GM19468 (cell line): ENCODE measurements at regions not wholly inside any gene's neighbourhood (a gene's known extent, or its start where the extent isn't known, plus 50 kb on each side); places are given as distances from the start of the nearest gene placed in this dataset.
"Not testable (repeated sequence)": the region's sequence is repeated elsewhere in the genome, so short reads cannot be mapped to it uniquely, and the experiment has no call there.

ENCODE experiments used
- ATAC-seq: cut with Tn5 transposase; IDR thresholded peaks from one replicate; pipeline ENCODE4 v1.9.1; 2021; ENCODE audit warnings: mild to moderate bottlenecking, moderate library complexity, moderate number of reproducible peaks; ENCODE audit not compliant: unreplicated experiment; ENCODE audit errors: extremely low read depth

DNA sequence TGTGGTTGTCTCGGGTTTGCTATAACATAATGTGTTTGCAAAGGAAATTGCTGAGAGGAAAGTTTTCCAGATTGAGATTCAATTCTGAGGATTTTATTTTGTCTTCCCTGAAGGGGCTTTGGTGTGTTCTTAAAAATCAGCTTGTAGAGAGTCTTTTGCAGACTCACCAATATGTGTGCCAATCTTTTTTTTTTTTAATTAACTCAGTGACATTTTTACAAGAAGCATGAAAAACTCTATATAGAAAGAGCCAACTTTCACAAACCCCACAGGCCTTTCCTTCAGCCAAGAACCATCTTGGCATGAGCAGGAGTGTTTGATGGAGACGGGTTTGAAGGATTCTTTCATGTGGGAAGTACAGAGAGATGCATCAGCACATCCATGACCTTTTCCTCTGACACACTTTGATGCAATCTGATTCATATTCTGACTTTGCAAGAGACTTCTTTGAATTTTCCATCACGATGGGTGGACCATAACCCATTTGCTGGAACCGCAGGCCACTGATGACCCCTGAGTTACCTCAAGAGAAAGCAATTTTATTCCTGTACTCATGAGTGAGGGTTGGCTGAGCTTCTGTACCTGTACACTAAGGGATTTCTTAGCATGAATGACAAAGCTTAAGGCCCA is 892.6 kb downstream of the XPNPEP1 start:
- no peak for ATAC-seq

DNA sequence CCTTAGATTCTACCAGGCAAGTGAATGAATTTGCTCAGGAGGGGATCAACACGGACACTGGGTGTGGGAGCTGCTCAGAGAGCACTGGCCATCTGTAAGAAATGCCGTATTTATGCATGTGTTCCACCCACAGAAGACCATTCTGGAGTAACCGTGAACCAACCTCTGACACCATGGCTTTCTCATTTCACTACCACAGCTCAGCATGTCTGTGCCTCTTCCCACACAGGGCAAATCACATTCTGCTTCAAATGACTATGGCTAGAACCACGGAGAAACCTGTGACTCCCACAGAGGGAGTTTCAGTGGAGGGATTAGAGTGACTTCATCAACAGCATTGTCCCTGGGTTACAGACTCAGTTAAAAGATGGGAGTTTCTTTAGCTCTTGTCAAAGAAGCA is 893.4 kb downstream of the XPNPEP1 start:
- ATAC-seq = no peak

DNA sequence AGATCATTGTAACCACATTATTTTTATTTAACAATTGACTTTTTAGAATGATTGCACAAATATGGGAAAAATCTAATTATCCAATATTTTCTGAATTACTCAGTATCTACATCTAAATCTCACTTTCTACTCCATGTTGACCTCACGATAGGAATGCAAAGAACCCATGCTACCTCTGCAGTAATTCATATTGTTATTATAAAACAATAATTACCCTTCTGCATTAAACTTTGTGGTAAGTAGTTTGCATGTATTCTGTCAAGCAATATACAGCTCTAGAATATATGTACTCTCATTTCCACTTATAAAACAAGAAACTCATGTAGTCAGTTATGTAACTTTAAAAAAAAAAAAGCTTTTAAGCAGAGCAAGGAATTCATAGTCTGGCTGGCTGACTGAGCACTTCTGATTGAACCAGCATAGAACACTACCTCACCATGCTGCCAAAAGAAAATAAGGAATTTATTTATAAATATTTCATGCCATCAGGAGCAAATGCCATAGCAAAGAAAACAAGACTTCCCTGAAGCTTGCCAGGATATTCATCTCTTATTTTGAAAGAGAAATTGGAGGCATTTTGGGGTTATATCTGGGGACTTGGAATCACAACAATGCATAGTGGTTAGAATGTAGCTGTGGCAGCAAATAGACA is 895.7 kb downstream of the XPNPEP1 start:
- ATAC-seq = no peak

DNA sequence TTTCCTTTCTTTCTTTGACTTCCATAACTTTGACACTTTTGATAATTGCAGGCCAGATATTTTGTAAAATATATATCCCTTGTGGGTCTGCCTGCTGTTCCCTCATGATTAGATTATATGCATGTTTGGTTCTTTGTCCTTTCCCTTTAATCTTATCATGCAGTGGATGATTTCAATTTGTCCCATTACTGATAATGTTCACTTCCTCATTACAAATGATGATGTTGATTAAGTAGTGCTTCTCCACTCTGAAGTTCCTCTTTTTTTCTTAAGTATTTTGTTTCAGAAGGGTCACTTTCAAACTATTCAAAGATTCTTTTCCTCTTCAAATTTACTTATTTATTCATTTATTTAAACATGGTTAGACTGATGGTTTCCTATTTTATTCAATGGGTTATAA is 898.1 kb downstream of the XPNPEP1 start:
- no peak for ATAC-seq

DNA sequence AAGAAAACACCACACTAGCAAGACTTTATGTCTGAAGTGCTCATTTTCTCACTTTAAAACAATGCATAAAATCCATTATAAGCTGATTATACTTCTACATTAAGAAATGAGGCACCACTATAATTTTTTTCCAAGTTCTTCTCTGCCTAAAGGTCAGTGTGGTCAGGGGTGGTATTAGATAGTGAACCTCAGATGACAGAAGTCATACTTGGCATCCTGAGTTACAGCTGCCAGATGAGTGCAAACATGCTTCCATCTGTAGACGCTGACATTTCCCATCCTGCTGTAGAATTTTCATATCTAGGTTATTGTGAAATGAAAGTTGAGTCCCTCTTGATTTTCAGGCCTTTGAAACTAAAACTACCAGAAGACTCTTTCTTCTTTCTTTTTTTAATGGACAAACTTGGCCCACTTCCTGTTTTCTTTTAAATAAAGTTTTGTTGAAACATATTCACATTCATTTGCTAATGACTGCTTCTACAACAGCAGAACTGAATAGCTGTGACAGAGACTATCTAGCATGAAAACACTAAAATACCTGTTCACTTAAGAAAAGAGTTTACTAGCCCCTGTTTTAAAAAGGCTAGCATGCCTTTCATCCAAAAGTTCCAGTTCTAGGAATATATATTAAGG is 900.8 kb downstream of the XPNPEP1 start:
- no peak for ATAC-seq

DNA sequence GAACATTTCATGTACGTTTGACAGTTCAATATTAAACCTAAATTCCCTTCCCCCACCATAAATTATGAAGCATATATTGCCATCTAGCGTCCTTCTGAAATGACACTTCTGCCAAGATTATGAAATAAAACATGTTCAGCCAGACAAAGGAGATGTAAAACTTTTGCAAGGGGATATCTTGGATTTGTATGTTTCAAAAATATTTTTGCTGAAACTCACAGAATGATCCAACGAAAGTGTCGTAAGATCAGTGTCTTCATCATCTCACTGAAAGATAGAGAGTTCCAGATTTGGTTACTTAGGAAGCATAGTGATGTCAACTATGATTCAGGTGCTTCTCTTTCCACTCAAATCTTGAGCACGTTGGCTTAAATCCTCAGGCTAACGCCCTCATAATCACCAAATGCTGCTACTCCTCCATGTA is 904.3 kb downstream of the XPNPEP1 start:
- ATAC-seq = no peak

- no peak for ATAC-seq
These were observed 915.8 kb downstream of the XPNPEP1 start for GRCh38 chr10:109007514-109007913.

- no peak for ATAC-seq
These were observed 932.9 kb downstream of the XPNPEP1 start for GRCh38 chr10:108990441-108990840.

- no peak for ATAC-seq
These were observed 933.3 kb downstream of the XPNPEP1 start for GRCh38 chr10:108989976-108990375.

GRCh38 chr10:108982159-108982558 is 941.2 kb downstream of the XPNPEP1 start:
- ATAC-seq = no peak

DNA sequence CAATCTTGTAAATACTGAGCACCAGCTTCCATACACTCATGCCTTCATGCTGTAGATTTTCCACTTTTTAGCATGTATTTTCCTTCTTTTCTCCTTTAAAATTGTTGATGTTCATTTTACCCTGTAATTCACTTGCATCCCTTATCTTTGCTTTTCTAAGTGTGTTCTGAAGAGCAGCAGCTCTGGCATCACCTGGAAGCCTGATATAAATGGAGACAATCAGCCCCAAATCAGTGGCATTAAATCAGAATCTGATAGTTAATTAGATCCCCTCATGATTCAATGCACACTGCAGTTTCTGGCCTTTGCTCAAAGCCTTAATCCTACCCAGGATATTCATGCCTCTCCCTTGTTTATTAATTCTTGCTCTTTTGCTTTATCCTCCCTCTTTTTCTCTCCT is 942.4 kb downstream of the XPNPEP1 start:
- ATAC-seq = no peak

DNA sequence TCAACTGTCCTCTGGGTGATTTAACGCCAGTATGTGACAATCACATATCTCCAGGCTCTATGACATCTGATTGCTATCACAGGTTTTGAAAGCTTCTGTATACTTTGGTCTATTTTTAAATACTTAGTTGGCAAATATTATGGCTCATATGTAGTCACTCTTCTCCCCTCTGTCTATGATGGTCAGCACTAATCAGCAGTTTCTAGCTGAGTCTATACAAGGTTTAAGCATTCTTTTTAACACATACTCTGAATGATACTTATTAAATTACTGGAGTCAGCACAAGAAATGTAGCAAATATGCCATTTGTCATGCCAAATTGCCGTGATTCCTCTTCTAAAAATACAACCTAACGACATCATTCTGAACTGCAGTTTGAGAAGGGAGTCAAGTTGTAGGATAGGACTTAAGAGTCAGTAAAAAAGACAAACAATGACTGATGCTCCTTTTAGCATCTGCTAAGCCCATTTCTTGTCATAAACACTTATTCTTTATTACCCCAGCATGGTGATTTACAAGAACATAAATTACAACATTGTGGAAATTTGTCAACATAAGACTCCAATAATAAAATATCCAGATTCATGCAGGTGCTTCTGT is 947.8 kb downstream of the XPNPEP1 start:
- no peak for ATAC-seq

GRCh38 chr10:108970016-108970415 is 953.3 kb downstream of the XPNPEP1 start:
- ATAC-seq = no peak

- no peak for ATAC-seq
These were observed 956.9 kb downstream of the XPNPEP1 start for GRCh38 chr10:108966411-108966810.

DNA sequence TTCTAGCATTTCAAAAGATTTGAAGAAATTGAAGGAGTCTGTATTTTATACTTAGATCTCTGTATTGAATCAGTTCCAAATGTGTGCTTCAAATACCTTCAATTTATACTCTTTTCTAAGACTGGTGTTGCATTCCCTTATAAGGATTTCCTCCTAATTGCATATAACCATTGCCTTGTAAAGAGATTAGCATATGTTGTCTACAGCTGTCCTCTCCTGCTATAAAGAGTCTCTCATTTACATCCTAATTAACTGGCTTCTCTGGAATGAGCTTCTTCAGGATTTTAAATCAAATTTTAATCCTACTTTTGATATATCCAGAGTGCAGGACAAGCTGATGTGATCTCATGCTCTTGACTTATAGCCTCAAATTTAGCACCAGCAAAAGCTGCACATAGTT is 957.3 kb downstream of the XPNPEP1 start:
- ATAC-seq = no peak

DNA sequence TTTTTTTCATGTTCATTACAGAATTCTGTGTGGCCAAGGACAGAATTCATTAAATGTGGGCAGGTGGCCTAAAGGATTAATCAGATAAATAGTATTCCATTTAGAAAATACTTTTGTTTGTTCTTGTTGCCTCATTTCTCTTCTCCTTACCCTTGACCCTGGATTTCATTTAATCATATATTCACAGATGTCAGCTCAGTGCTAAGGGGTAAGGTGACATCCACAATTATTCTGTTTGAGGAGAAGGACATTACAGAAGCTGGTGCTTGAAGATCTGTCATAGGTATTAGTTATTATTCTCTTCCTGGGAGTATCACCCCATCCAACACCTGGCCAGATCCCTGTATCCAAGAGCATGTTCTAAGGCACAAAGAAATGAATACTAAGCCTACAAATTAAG is 961.1 kb downstream of the XPNPEP1 start:
- ATAC-seq = no peak

DNA sequence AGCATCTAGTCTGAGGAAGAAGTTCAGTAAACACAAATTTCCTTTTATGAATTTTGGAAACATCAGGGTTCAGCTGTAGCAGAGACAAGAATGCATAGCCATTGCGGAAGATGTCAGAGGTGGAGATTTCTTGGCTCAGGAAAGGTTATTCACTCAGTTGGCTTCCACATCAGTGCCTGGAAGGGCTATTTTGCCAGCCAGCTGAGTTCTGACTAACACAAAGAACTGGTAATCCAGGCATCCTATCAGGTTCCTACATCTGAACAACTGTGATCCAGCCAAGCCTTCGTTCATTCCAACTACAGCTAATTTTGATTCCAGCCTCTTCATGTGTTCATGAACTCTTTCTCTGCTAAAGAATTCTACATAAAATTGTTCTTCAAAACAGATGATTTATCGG is 965.6 kb downstream of the XPNPEP1 start:
- ATAC-seq = no peak

- ATAC-seq = no peak
These were observed 967.2 kb downstream of the XPNPEP1 start for GRCh38 chr10:108956149-108956548.

- ATAC-seq = not testable (repeated sequence)
These were observed 1003.3 kb downstream of the XPNPEP1 start for GRCh38 chr10:108920029-108920428.

GRCh38 chr10:108913300-108913699 is 1010.0 kb downstream of the XPNPEP1 start:
- no peak for ATAC-seq

DNA sequence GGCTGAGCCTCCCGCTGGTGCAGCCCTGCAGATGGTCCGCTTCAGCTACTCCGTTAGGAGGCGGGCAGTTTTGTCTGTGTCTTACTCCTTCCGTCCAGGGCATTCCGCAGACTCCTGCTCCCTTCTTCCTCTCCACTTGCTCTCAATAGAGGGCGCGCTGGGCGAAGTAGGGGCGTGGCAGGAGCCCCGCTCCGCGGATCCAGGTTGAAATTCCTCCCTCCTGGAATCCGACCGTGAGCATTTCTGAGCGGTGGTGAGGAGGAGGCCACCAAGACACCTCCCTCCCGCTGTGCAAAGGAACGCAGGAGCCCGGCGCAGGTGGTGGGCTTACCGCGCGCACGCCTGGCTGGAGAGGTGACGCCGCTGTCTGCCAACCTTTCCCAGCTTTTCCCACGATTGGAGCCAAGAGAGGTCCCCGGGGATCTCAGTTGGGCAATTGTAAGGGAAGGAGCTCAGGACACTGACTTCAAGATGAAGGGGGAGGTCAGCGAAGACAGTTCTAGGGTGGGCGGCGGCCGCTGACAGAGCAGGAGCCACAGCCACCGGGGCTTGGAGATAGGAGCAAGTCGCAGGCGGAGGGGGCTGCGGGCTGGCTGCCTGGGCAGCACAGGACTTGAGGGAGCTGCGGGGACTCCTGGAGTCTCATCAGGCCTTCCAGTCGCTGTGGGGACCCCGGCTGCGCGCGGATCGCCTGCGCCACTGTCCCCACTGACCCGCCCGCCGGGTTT is 1011.3 kb downstream of the XPNPEP1 start:
- peak; percentile 34 for ATAC-seq
